OCI-LY1 (cell line): ENCODE measurements at regions not wholly inside any gene's neighbourhood (a gene's known extent, or its start where the extent isn't known, plus 50 kb on each side); places are given as distances from the start of the nearest gene placed in this dataset.

Source experiments
- H2AFZ ChIP-seq: fragments of 200-600 bp; sonication (generic), shearing (Covaris generic); 2 replicates; pipeline ENCODE4 v1.6.0; 2014; ENCODE audit warnings: antibody characterized with exemption, mild to moderate bottlenecking, low read length
- H3F3A ChIP-seq: fragments of 200-600 bp; sonication (generic), shearing (Covaris generic); 2 replicates; pipeline ENCODE4 v1.6.0; 2014; ENCODE audit warnings: mild to moderate bottlenecking, antibody characterized with exemption, low read length, moderate library complexity; ENCODE audit not compliant: insufficient read depth
- H3K27ac ChIP-seq: fragments of 200-600 bp; sonication (generic); 2 replicates; pipeline ENCODE4 v1.5.1; 2014; ENCODE audit warnings: low read length, mixed run types, mild to moderate bottlenecking, low read depth; ENCODE audit not compliant: poor library complexity, severe bottlenecking
- H3K27me3 ChIP-seq: fragments of 200-600 bp; sonication (generic); 2 replicates; pipeline ENCODE4 v1.6.0; 2014; ENCODE audit warnings: antibody characterized with exemption, mild to moderate bottlenecking, low read length, moderate library complexity; ENCODE audit not compliant: insufficient read depth
- H3K36me3 ChIP-seq: fragments of 200-600 bp; sonication (generic); 2 replicates; pipeline ENCODE4 v1.6.1; 2014; ENCODE audit warnings: mild to moderate bottlenecking, antibody characterized with exemption, low read length, moderate library complexity, mixed read lengths; ENCODE audit not compliant: insufficient read depth
- H3K4me1 ChIP-seq: fragments of 200-600 bp; sonication (generic); 2 replicates; pipeline ENCODE4 v1.5.1; 2014; ENCODE audit warnings: mild to moderate bottlenecking, low read length, moderate library complexity; ENCODE audit not compliant: insufficient read depth, severe bottlenecking
- H3K4me2 ChIP-seq: fragments of 200-600 bp; sonication (generic), shearing (Covaris generic); 2 replicates; pipeline ENCODE4 v1.6.1; 2014; ENCODE audit warnings: low read length
- H3K4me3 ChIP-seq: fragments of 200-600 bp; sonication (generic); 2 replicates; pipeline ENCODE4 v1.5.1; 2014; ENCODE audit warnings: low read length, low read depth, mild to moderate bottlenecking, mixed read lengths; ENCODE audit not compliant: poor library complexity, severe bottlenecking
- H3K79me2 ChIP-seq: fragments of 200-600 bp; shearing (Covaris generic); 2 replicates; pipeline ENCODE4 v1.6.1; 2016; ENCODE audit warnings: mixed run types, low read length, mixed read lengths; ENCODE audit not compliant: insufficient read depth
- H3K9ac ChIP-seq: fragments of 200-600 bp; sonication (generic), shearing (Covaris generic); 2 replicates; pipeline ENCODE4 v1.6.1; 2014; ENCODE audit warnings: mild to moderate bottlenecking, low read length, mixed read lengths
- H3K9me2 ChIP-seq: fragments of 200-600 bp; sonication (generic), shearing (Covaris generic); 2 replicates; pipeline ENCODE4 v1.6.1; 2014; ENCODE audit warnings: low read depth, mild to moderate bottlenecking, low read length, mixed read lengths
- H3K9me3 ChIP-seq: fragments of 200-600 bp; shearing (Covaris generic); 2 replicates; pipeline ENCODE4 v1.6.1; 2014; ENCODE audit warnings: low read length, mixed read lengths
- H4K20me1 ChIP-seq: fragments of 200-600 bp; sonication (generic), shearing (Covaris generic); 2 replicates; pipeline ENCODE4 v1.6.0; 2016; ENCODE audit warnings: mild to moderate bottlenecking, low read length; ENCODE audit not compliant: insufficient read depth
- CTCF ChIP-seq: fragments of 200-600 bp; sonication (generic), shearing (Covaris generic); IDR thresholded peaks from 2 replicates; pipeline ENCODE4 v1.5.1; 2017; ENCODE audit warnings: mild to moderate bottlenecking, antibody characterized with exemption, low read length, moderate library complexity, mixed read lengths
- EZH2 ChIP-seq: fragments of 200-600 bp; sonication (generic), shearing (Covaris generic); IDR thresholded peaks from 2 replicates; pipeline ENCODE4 v1.8.0; 2017; ENCODE audit warnings: borderline replicate concordance, mixed run types, mild to moderate bottlenecking, antibody characterized with exemption, low read length, moderate library complexity, mixed read lengths

GRCh38 chr14:44446965-44447364, 60.1 kb downstream of the FSCB start:
- Histone ChIP-seq H3K9me2 (no peaks in the 10 kb centered on the region), H2AFZ (no peak overlapping the region), H3K4me1 (no peaks in the 10 kb centered on the region), H3K9me3 (no peaks in the 10 kb centered on the region), H3K4me2 (no peak overlapping the region), H3K27me3 (no peaks in the 10 kb centered on the region), H3K27ac (no peak overlapping the region), H4K20me1 (no peaks in the 10 kb centered on the region), H3F3A (no peaks in the 10 kb centered on the region), H3K36me3 (no peaks in the 10 kb centered on the region), H3K9ac (no peak overlapping the region), H3K4me3 (no peak overlapping the region), H3K79me2 (no peaks in the 10 kb centered on the region)
- TF ChIP-seq CTCF (no peak), EZH2 (no peak)

- Histone ChIP-seq H4K20me1 (no peaks in the 10 kb centered on the region), H3K79me2 (no peaks in the 10 kb centered on the region), H3K4me1 (no peaks in the 10 kb centered on the region), H3K36me3 (no peaks in the 10 kb centered on the region), H3K9ac (no peak overlapping the region), H3K9me2 (no peaks in the 10 kb centered on the region), H3K27ac (no peak overlapping the region), H2AFZ (no peak overlapping the region), H3K4me2 (no peak overlapping the region), H3F3A (no peaks in the 10 kb centered on the region), H3K27me3 (no peaks in the 10 kb centered on the region), H3K4me3 (no peak overlapping the region), H3K9me3 (no peaks in the 10 kb centered on the region)
- no peak for TF ChIP-seq EZH2
- no peak for TF ChIP-seq CTCF
Observed at GRCh38 chr14:44444454-44444853, 62.6 kb downstream of the FSCB start.

GRCh38 chr14:44438936-44439335, 68.1 kb downstream of the FSCB start:
- no peaks in the 10 kb centered on the region for H4K20me1 ChIP-seq
- no peaks in the 10 kb centered on the region for H3F3A ChIP-seq
- H2AFZ ChIP-seq: no peak overlapping the region
- no peaks in the 10 kb centered on the region for H3K36me3 ChIP-seq
- no peak overlapping the region for H3K27ac ChIP-seq
- no peak overlapping the region for H3K4me3 ChIP-seq
- H3K9me3 ChIP-seq: no peaks in the 10 kb centered on the region
- no peaks in the 10 kb centered on the region for H3K9me2 ChIP-seq
- TF ChIP-seq EZH2 (no peak), CTCF (no peak)
- no peaks in the 10 kb centered on the region for H3K4me1 ChIP-seq
- H3K4me2 ChIP-seq: no peak overlapping the region
- no peaks in the 10 kb centered on the region for H3K79me2 ChIP-seq
- H3K27me3 ChIP-seq: no peaks in the 10 kb centered on the region
- no peak overlapping the region for H3K9ac ChIP-seq
